GM12872 (cell line): ENCODE measurements at regions not wholly inside any gene's neighbourhood (a gene's known extent, or its start where the extent isn't known, plus 50 kb on each side); places are given as distances from the start of the nearest gene placed in this dataset.

ENCODE experiments used
- CTCF ChIP-seq: IDR thresholded peaks from 3 replicates; pipeline ENCODE4 v1.5.1; 2011; ENCODE audit warnings: low read depth, mild to moderate bottlenecking, low read length, moderate library complexity; ENCODE audit not compliant: insufficient read depth

DNA sequence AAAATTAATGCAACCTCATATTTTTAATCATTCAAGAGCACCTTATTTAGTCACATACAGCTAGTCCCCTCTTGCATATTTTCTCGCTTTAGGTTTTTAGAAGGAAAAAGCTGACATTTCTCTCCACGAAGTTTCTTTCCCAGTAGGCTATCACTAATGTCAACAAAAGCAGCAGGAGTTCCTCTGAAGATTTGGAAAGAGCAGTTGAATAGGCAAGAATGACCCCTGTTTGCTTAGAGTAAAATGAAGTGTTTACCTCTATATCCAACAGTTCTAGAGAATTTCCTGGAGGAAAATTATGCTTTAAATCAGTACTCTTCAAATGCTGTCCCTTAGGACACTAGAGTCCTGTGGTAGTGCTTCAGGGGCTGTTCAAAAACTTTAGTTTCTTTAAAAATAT lies 188.1 kb upstream of the PRKD1 start:
- no peak for TF ChIP-seq CTCF

- no peak for TF ChIP-seq CTCF
Observed at GRCh38 chr14:30118992-30119640, 191.5 kb upstream of the PRKD1 start.

GRCh38 chr14:30125322-30125979 lies 197.8 kb upstream of the PRKD1 start:
- TF ChIP-seq CTCF: no peak

- no peak for TF ChIP-seq CTCF
Observed at GRCh38 chr14:30129807-30130206, 202.2 kb upstream of the PRKD1 start.

- no peak for TF ChIP-seq CTCF
Observed at GRCh38 chr14:30131581-30132097, 204.0 kb upstream of the PRKD1 start.

DNA sequence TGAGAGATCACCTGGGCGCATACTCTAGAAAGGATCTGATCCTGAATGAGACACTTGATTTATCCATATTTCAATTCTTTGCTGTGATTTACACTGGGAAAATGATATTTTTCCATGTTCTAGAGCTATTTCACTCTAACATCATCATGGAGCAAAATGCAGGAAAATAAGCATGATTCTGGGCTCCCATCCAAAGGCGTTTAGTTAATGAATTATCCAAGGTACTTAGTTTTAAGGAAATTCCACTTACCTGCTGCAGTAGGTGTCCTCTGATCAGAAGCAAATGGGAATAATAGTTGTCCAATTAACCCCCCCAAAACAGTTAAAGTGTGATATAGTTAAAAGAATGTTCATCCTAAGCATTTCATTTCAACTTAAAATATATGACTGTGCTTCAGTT lies 204.5 kb upstream of the PRKD1 start:
- TF ChIP-seq CTCF: no peak

DNA sequence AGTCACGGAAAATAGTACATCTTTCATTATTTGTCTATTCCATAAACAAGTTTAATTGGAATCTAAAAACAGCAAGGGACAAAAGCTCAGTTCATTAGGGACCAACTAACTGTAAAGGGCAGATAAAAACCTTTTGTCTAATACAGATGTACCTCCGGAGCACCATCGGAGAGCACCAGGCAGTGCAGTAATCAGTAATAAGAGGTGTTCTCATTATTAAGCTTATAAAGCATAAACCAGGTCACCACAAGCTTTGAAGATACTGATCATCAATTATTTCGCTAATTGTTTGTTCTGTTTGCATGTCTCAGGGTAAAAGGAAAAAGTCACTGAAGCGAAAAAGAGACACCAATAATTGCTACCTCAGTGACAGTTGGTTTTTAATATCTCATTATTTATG lies 207.3 kb upstream of the PRKD1 start:
- no peak for TF ChIP-seq CTCF
